Prostate gland (tissue), 2 donors: ENCODE measurements at regions not wholly inside any gene's neighbourhood (a gene's known extent, or its start where the extent isn't known, plus 50 kb on each side); places are given as distances from the start of the nearest gene placed in this dataset.
"Not testable (repeated sequence)": the region's sequence is repeated elsewhere in the genome, so short reads cannot be mapped to it uniquely, and the experiment has no call there.

Experiments
- DNase-seq: peaks from one replicate; pipeline ENCODE4 v3.0.0-alpha.2; 2019; ENCODE audit warnings: low spot score
- H3K27ac ChIP-seq, 2 donors: fragments of 200-600 bp; sonication (generic); 2 replicates each; pipeline ENCODE4 v1.5.1; 2017 to 2019
- H3K27me3 ChIP-seq: fragments of 200-600 bp; sonication (generic); replicated peaks from 2 replicates; pipeline ENCODE4 v1.5.1; 2019; ENCODE audit not compliant: insufficient read depth
- H3K36me3 ChIP-seq, 2 donors: fragments of 200-600 bp; sonication (generic); 1 replicate in 1 of 2; 2 replicates in 1 of 2; pipeline versions ENCODE4 v1.5.1 to v1.8.1; 2017 to 2019
- H3K4me1 ChIP-seq: fragments of 200-600 bp; sonication (generic); replicated peaks from 2 replicates; pipeline ENCODE4 v1.5.1; 2019
- H3K4me3 ChIP-seq, 2 donors: fragments of 200-600 bp; sonication (generic); 2 replicates each; pipeline ENCODE4 v1.5.1; 2017 to 2019
- H3K9me3 ChIP-seq: fragments of 200-600 bp; sonication (generic); 2 replicates; pipeline ENCODE4 v1.5.1; 2017
- CTCF ChIP-seq, 4 experiments: fragments of 200-600 bp in 2 of 4; fragments of 450-650 bp in 2 of 4; sonication (generic) in 2 of 4; IDR thresholded peaks; 1 replicate in 3 of 4; 2 replicates in 1 of 4; pipeline ENCODE4 v1.5.1; 2016 to 2019; ENCODE audit warnings: antibody characterized with exemption in 4 of 4, mild to moderate bottlenecking in 2 of 4, moderate library complexity in 2 of 4
- POLR2A ChIP-seq: fragments of 450-650 bp; IDR thresholded peaks from one replicate; pipeline ENCODE4 v1.6.1; 2016; ENCODE audit warnings: antibody characterized with exemption, mild to moderate bottlenecking
- POLR2AphosphoS5 ChIP-seq: sonication (generic); formaldehyde crosslinking; IDR thresholded peaks from one replicate; pipeline ENCODE4 v1.6.1; 2017; ENCODE audit warnings: antibody characterized with exemption
- WGBS: methylation state at CpG from one replicate; pipeline ENCODE4 v1.1.5; 2018; 5-methylcytosine and 5-hydroxymethylcytosine counted together
- intact Hi-C: fragments of 100-400 bp; cut with DNase I; formaldehyde crosslinking; loops from one replicate; pipeline ENCODE4 v1.14.2; 2022

DNA sequence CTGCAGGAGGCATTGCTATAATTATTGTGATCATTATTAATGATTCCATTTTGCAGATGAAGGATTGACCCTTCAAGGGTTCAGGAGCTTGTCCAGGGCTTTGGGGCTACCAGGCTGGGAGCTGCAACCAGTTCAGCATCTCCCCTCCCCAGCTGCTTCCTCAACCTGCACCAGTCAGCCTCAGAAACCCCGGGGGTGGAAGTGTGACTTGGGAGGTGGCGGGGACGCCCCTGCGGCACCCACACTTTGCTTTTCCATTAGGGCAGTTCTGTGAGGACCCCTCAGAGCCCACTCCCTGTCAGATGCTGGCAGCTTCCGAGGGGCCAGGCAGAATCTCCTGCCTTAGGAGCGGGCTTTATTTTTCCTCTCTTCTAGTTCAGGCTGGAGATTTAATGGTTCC is 85.6 kb downstream of the OLFM1 start:
- Histone ChIP-seq H3K9me3 (no peaks in the 10 kb centered on the region), H3K27me3 (no peaks in the 10 kb centered on the region), H3K4me1 (no peaks in the 10 kb centered on the region), H3K4me3 (no peak overlapping the region), H3K27ac (no peak overlapping the region), H3K36me3 (no peaks in the 10 kb centered on the region)
- intact Hi-C loops: no loop called here
- DNase-seq: no peak
- TF ChIP-seq CTCF (IDR thresholded peaks at IDR 0.05) (no peak), POLR2AphosphoS5 (no peak), POLR2A (no peak)
- 94% methylated on average over 6 of the region's 6 CpGs for WGBS

GRCh38 chr9:135174248-135174647 is 86.8 kb downstream of the OLFM1 start:
- 58% methylated on average over 6 of the region's 6 CpGs for WGBS
- intact Hi-C loops: no loop called here
- Histone ChIP-seq H3K36me3 (no peaks in the 10 kb centered on the region), H3K9me3 (no peaks in the 10 kb centered on the region), H3K27ac (no peak overlapping the region), H3K4me1 (no peaks in the 10 kb centered on the region), H3K27me3 (no peaks in the 10 kb centered on the region), H3K4me3 (no peak overlapping the region)
- TF ChIP-seq POLR2A (no peak), POLR2AphosphoS5 (no peak), CTCF (IDR thresholded peaks at IDR 0.05) (no peak)
- DNase-seq: no peak

- no peak overlapping the region for H3K4me3 ChIP-seq
- H3K27me3 ChIP-seq: no peaks in the 10 kb centered on the region
- 81% methylated on average over 11 of the region's 11 CpGs for WGBS
- H3K27ac ChIP-seq: no peak overlapping the region
- no peaks in the 10 kb centered on the region for H3K4me1 ChIP-seq
- TF ChIP-seq CTCF (IDR thresholded peaks at IDR 0.05) (no peak), POLR2AphosphoS5 (no peak), POLR2A (no peak)
- H3K36me3 ChIP-seq: no peaks in the 10 kb centered on the region
- H3K9me3 ChIP-seq: no peaks in the 10 kb centered on the region
- intact Hi-C loops: no loop called here
- DNase-seq: no peak
These were observed 87.5 kb downstream of the OLFM1 start for GRCh38 chr9:135174981-135175380.

GRCh38 chr9:135176284-135176683 is 88.8 kb downstream of the OLFM1 start:
- DNase-seq: no peak
- Histone ChIP-seq H3K4me3 (no peak overlapping the region), H3K27me3 (no peaks in the 10 kb centered on the region), H3K4me1 (no peaks in the 10 kb centered on the region), H3K36me3 (no peaks in the 10 kb centered on the region), H3K27ac (no peak overlapping the region), H3K9me3 (no peaks in the 10 kb centered on the region)
- WGBS: 79% methylated on average over 20 of the region's 20 CpGs
- TF ChIP-seq POLR2AphosphoS5 (no peak), CTCF (IDR thresholded peaks at IDR 0.05) (no peak), POLR2A (no peak)
- intact Hi-C loops: no loop called here

DNA sequence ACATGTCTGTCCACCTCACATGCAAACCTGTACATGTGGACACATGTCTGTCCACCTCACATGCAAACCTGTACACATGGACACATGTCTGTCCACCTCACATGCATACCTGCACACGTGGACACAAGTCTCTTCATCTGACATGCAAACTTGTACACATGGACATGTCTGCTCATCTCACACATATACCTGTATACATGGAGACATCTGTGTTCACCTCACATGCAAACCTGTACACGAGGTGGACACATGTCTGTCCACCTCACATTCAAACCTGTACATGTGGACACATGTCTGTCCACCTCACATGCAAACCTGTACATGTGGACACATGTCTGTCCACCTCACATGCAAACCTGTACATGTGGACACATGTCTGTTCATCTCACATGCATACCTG is 90.1 kb downstream of the OLFM1 start:
- intact Hi-C loops, H3K27me3 ChIP-seq, H3K4me3 ChIP-seq, H3K27ac ChIP-seq, H3K36me3 ChIP-seq, H3K9me3 ChIP-seq, DNase-seq, H3K4me1 ChIP-seq: not testable (repeated sequence)
- 68% methylated on average over 2 of the region's 2 CpGs for WGBS

- no peak for DNase-seq
- Histone ChIP-seq H3K4me1 (no peaks in the 10 kb centered on the region), H3K27me3 (no peaks in the 10 kb centered on the region), H3K36me3 (no peaks in the 10 kb centered on the region), H3K4me3 (no peak overlapping the region), H3K9me3 (no peaks in the 10 kb centered on the region), H3K27ac (no peak overlapping the region)
- WGBS: 82% methylated on average over 10 of the region's 10 CpGs
- TF ChIP-seq CTCF (IDR thresholded peaks at IDR 0.05) (no peak), POLR2AphosphoS5 (no peak)
- intact Hi-C loops: no loop called here
These were observed 91.0 kb downstream of the OLFM1 start for GRCh38 chr9:135178498-135178897.
